IPS-NIHi7 (cell line): ENCODE measurements at regions not wholly inside any gene's neighbourhood (a gene's known extent, or its start where the extent isn't known, plus 50 kb on each side); places are given as distances from the start of the nearest gene placed in this dataset.

ENCODE experiments used
- DNase-seq: peaks from one replicate; pipeline ENCODE4 v3.0.0; 2012; ENCODE audit warnings: mixed read lengths; ENCODE audit errors: extremely low spot score

DNA sequence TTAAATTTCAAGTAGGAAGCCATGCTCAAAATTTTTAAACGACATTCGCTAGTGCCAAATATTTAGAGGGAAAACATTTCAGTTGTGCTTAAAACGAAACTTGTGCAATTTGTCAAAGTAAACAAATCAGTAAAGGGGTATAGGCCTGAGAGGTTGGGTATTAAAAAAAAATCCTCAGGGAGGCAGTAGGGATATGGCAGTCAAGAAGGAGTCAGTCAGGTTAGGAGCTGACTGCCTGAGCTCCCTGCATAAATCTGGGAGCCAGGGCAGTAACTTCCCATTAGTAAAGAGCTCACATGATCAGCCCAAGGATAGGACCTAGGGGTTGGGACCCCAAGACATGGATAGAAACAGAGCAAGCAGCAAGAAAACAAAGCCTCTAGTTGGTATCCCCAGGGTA lies 120.7 kb upstream of the STAC start:
- peak; percentile 25 for DNase-seq

- no peak for DNase-seq
These were observed 111.0 kb upstream of the STAC start for GRCh38 chr3:36269274-36269673.

GRCh38 chr3:36282766-36283165 lies 97.5 kb upstream of the STAC start:
- DNase-seq: no peak

- no peak for DNase-seq
These were observed 85.0 kb upstream of the STAC start for GRCh38 chr3:36295296-36295695.

DNA sequence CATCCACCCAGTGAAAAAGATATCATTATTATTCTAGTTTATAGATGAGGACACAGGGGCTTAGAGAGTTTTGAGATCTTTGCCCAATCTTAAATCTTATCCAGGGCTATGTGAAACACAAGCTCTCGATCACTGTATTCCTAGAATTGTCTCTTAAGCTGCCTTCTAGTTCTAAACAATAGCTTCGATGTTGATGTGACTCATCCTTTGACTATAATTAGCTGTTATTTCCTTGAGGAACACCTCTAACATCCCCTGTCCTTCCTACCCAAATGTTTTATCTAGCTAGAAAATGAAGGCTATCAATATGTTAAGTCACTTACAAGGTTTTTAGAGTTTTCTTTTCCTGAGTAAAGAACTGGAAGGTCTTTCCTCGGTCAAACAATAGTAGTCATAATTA lies 83.1 kb upstream of the STAC start:
- no peak for DNase-seq

DNA sequence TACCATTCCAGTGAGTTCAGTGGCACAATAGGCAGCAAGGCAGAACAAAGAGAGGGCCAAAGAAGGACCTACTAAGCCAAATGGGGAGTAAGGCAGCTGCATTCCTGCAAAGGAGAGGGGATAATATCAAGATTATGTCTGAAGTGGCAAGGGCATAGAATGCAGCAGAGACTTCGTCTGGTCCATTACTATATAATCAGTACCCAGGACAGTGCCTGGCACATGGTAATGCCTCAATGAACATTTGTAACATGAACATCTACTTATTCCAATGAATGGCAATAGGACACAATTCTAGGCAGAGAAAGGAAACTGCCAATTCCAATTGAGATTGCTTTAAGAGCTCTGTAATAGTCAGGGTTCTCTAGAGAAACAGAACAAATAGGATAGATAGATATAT lies 82.1 kb upstream of the STAC start:
- no peak for DNase-seq

DNA sequence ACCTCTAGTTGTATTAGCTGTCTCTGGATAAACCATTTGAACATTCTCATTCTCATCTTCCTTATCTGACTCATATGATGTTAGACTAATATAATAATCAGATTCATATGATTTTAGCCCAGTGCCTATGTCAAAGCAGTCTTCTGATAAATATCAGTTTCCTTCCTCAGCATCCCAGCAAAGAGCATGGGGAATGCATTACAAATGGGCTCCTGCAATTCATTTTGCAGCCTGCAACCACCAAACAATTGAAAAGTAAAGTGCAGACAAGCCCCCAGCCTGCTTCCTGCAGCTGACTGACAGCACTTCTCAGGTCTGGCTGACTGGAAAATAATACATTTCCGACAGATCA lies 78.2 kb upstream of the STAC start:
- DNase-seq: no peak

DNA sequence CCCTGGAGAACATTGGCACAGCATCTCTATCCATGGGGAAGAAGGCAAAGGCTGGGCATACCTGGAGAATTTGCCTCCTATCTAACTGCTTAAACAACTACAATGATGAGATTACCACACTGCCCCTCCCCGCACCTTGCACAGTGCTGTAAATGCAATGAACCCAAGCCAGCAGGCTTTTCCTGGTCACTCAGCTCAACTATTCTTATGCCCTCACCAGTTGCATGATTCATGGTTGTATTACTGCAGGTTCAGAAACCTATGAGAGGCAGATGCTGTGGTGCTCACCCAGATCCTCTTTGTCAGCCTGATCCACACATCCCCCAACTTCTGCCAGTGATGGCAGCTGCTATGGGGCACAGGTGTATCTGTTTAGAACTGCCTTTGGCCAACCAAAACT lies 77.7 kb upstream of the STAC start:
- DNase-seq: no peak

DNA sequence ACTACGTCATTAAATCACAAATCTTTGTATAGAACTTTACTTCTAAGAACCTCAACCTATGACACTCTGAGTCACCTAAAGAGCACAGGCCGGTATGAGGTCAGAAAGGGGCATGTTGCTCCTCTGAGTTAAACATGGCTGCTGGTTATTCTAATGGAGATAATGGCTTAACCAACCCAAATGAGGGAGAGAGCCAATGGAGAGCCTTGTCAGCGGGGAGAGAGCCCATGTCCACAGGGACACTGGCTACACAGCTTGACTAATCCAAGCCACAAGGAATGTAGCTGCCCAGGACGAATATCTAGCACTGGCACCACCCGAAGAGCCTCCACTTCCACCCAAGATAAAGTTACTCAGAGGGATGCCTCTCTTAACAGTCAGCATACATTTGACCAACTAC lies 77.0 kb upstream of the STAC start:
- no peak for DNase-seq

DNA sequence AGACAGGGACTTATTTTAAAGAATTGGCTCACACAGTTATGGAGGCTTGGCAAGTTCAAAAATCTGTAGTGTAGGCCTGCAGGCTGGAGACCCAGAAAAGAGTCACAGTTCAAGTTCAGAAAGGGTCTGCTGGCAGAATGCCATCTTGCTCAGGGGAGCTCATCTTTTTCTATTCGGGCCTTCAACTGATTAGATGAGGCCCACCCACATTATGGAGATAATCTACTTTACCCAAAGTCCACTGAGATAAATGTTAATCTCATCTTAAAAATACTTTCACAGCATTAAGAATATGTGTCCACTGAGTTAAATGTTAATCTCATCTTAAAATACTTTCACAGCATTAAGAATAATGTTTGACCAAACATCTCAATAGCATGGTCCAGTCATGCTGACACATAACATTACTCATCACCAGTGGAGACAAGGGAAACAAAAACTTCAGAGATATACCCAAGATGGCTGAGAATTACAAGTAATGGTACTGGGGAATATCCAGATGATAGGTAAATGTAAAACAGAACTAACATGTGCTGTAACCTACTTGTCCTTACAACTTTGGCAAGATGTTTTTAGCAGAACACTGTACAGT lies 74.3 kb upstream of the STAC start:
- DNase-seq: no peak

DNA sequence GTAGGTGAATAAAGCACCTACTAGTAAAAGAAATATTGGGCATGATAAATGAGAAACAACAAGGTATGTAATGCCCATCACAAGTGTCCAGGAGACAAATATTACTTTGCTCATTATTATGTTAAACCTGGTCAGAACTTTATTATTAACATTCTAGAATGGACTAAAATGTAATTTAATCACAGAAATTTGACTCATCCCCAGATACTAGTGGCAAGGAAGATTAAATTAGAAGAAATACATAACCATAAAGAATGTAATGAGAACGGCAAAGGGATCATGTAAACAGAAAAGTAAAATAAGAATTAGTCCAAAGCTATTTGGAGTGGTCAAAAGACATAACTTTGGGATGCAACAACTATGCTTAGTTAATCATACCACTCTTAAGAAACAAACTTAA lies 71.2 kb upstream of the STAC start:
- DNase-seq: no peak

- DNase-seq: peak; percentile 21
These were observed 68.0 kb upstream of the STAC start for GRCh38 chr3:36312351-36312750.

DNA sequence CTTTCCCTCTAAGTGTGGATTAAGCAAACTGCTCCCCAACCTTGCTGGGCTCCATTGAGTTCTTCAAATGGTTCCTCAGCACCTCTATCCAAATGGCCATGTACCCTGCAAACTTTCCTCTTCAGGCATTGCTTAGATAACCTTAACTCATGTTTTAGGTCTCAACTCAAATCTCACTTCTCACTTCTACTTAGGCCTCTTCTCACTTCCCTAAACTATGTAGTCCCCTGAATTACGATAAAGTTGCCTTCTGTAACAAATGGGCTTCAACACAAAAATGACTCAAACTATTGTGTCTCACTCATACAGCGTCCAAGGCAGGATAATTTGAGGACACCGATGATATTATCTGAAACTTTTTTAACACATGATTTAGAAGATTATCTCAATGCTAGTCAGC lies 62.4 kb upstream of the STAC start:
- DNase-seq: no peak

- DNase-seq: no peak
These were observed 61.6 kb upstream of the STAC start for GRCh38 chr3:36318621-36319200.

DNA sequence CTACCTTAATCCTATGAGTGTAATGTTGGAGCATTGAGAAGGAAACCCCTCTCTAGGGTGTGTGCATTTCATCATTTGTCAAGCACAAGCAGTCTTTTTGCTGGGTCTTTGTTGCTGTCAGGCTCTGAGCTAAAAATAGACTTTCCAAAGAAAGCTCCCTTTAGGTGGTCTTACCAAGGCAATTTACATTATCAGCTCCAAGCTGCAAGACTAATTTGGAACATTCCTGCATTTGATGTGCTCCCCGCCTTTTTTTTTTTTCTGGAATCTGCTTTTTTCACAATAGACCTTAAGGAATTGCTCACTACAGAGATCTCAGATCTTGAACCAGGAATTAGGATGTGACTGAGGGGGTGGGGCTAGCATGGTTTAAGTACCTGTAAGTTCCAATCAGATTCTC lies 60.6 kb upstream of the STAC start:
- DNase-seq: peak; percentile 38
